Skeletal muscle tissue (tissue), 3 donors: ENCODE measurements at regions not wholly inside any gene's neighbourhood (a gene's known extent, or its start where the extent isn't known, plus 50 kb on each side); places are given as distances from the start of the nearest gene placed in this dataset.

Source experiments
- H3K27ac ChIP-seq: one replicate; pipeline ENCODE4 v1.7.0; 2013; ENCODE audit warnings: mild to moderate bottlenecking, low read depth, low read length, inconsistent platforms
- H3K27me3 ChIP-seq, 3 donors: one replicate each; pipeline ENCODE4 v1.7.0; 2013; ENCODE audit warnings: low read length in 3 of 3; ENCODE audit not compliant: control insufficient read depth in 3 of 3, insufficient read depth in 3 of 3
- H3K36me3 ChIP-seq, 3 donors: one replicate each; pipeline ENCODE4 v1.7.0; 2013; ENCODE audit warnings: low read length in 3 of 3; ENCODE audit not compliant: control insufficient read depth in 3 of 3, insufficient read depth in 3 of 3
- H3K4me1 ChIP-seq, 3 donors: one replicate each; pipeline ENCODE4 v1.7.0; 2013; ENCODE audit warnings: low read length in 3 of 3, mild to moderate bottlenecking in 3 of 3; ENCODE audit not compliant: control insufficient read depth in 3 of 3, insufficient read depth in 3 of 3
- H3K4me3 ChIP-seq, 3 donors: one replicate each; pipeline ENCODE4 v1.7.0; 2013; ENCODE audit warnings: low read length in 3 of 3
- H3K9ac ChIP-seq, 3 donors: one replicate each; pipeline ENCODE4 v1.7.0; 2013; ENCODE audit warnings: low read length in 3 of 3, mild to moderate bottlenecking in 3 of 3, moderate library complexity in 2 of 3, low read depth in 1 of 3
- H3K9me3 ChIP-seq, 3 donors: one replicate each; pipeline ENCODE4 v1.7.0; 2013; ENCODE audit warnings: low read length in 3 of 3; ENCODE audit not compliant: control insufficient read depth in 3 of 3
- donor health status: Osteomylitis.

DNA sequence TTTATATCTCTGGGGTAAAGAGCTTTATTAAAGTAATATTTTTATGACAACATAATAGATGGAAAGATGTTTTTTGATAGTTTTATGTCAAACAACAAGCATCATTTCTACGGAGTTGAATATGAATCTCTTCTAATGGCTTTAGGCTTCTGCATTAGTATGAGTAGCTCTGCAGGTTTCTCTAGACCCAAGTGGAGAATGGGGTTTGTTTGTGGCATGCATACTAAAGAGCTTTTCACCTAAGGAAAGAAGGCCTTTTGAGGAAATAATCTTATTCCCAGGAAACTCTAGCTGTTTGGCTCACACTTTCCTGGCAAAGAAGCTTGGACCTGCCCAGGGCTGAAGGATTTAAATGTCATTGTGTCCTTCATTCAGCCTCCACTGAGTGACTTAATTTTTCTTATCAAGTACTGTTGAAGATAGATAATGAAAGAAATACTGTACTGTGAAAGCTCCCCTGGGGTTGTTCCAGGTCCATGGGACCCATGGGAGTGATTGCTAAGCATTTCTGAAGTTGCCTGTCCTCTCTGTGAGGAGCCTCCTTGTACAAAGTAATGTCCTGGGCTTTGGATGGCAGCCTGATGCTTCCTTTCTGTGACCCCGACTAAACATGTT is 469.3 kb downstream of the LRIG3 start:
- Histone ChIP-seq H3K9ac (no peak overlapping the region), H3K36me3 (no peaks in the 10 kb centered on the region), H3K27ac (no peak overlapping the region), H3K27me3 (no peaks in the 10 kb centered on the region), H3K9me3 (no peaks in the 10 kb centered on the region), H3K4me3 (no peak overlapping the region), H3K4me1 (no peaks in the 10 kb centered on the region)

DNA sequence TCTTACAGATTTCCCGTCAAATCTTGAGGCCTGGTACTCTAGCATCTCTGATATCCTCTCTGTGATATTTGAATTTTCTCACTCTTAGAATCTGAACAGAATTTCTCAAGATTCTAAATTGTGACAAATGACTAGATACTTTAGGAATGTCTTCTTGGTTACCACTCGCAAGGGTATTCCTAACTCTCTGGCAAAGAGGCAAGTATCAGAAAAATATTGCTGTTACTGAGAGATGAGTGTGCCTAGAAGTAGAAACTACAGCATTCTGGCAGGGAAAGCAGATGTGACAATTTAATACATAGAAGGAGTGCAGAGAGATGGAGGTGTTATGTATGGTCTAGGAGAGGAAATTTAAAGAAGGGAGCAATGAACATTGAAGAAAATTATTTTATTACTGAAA is 467.8 kb downstream of the LRIG3 start:
- Histone ChIP-seq H3K9me3 (no peaks in the 10 kb centered on the region), H3K4me1 (no peaks in the 10 kb centered on the region), H3K9ac (no peak overlapping the region), H3K36me3 (no peaks in the 10 kb centered on the region), H3K4me3 (no peak overlapping the region), H3K27ac (no peak overlapping the region), H3K27me3 (no peaks in the 10 kb centered on the region)

DNA sequence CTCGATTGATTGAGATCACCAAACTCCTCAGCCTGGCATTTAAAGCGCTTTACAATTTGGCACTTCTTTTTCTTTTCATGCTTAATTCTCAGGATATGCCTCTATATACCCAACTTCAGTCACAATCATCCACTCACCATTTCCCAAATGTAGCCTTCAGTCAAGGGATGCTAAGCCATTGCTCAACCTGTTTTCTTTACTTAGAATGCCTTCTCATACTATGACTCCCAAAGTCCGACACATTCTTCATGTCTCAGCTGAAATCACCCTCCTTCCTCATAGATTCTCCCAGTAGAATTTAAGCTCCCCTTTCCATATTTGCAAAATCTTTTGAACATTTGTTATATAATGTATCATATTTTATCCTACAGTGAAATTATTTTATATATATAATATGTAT is 467.0 kb downstream of the LRIG3 start:
- H3K9me3 ChIP-seq, result no peaks in the 10 kb centered on the region
- H3K4me1 ChIP-seq, result no peaks in the 10 kb centered on the region
- no peak overlapping the region for H3K27ac ChIP-seq
- H3K27me3 ChIP-seq, result no peaks in the 10 kb centered on the region
- no peak overlapping the region for H3K4me3 ChIP-seq
- H3K36me3 ChIP-seq, result no peaks in the 10 kb centered on the region
- H3K9ac ChIP-seq, result no peak overlapping the region

DNA sequence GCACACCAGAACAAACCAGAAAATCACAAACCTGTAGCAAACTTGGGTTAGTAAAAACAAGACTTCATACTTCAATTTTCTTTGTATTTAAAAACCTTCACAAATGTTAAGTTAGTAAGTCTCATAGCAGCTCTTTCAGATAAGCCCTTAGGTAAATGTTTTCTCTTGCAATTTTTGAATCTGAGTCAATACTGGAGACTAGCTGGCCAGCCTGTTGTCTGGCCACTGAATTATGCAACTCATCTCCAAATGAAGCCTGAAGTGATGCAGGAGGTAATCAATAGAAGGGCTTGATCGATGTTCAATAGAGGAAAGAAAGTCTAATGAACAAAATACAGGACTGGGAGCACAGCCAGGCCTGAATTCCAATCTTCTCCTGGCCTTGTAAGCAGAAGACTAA is 465.2 kb downstream of the LRIG3 start:
- Histone ChIP-seq H3K9ac (no peak overlapping the region), H3K27ac (no peak overlapping the region), H3K36me3 (no peaks in the 10 kb centered on the region), H3K4me3 (no peak overlapping the region), H3K9me3 (no peaks in the 10 kb centered on the region), H3K27me3 (no peaks in the 10 kb centered on the region), H3K4me1 (no peaks in the 10 kb centered on the region)

DNA sequence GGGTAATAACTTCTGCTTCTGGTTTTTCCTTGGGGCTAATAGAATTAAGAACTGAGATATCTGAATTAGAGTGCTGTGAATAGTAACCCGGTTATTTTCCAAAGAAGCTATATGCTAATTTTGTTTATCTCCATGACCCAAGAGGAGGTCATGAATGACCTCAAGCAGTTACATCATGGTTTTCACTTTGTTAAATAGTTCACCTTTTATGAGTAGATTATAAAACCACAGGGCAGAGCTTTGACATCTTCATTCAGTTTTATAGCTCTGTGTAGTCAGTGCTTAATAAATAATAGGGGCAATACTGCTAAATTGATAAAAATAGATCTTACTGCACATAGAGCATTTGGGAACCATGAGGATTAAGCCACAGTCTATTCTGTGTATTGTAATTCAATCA is 462.2 kb downstream of the LRIG3 start:
- Histone ChIP-seq H3K27me3 (no peaks in the 10 kb centered on the region), H3K4me3 (no peak overlapping the region), H3K27ac (no peak overlapping the region), H3K36me3 (no peaks in the 10 kb centered on the region), H3K4me1 (no peaks in the 10 kb centered on the region), H3K9ac (no peak overlapping the region), H3K9me3 (no peaks in the 10 kb centered on the region)

DNA sequence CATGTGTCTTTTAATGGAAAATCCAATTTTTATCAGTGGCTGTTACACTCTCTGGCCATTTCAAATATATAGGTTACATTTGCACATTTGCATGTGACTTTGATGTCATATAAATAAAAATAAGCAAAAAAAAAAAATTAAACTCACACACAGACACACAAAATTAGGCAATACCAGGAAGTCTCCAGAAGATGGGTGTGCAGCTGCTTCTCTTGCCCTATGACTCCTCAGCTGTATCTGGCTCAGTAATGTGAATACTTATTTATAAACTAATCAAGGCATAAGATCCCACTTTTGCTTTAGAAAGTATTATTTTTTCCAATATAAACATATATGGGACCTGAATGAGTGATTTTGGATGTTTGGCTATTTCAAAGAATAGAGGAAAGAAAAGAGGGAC is 461.1 kb downstream of the LRIG3 start:
- H3K9me3 ChIP-seq, result no peaks in the 10 kb centered on the region
- H3K27ac ChIP-seq, result no peak overlapping the region
- no peaks in the 10 kb centered on the region for H3K4me1 ChIP-seq
- no peak overlapping the region for H3K9ac ChIP-seq
- no peak overlapping the region for H3K4me3 ChIP-seq
- no peaks in the 10 kb centered on the region for H3K36me3 ChIP-seq
- no peaks in the 10 kb centered on the region for H3K27me3 ChIP-seq

DNA sequence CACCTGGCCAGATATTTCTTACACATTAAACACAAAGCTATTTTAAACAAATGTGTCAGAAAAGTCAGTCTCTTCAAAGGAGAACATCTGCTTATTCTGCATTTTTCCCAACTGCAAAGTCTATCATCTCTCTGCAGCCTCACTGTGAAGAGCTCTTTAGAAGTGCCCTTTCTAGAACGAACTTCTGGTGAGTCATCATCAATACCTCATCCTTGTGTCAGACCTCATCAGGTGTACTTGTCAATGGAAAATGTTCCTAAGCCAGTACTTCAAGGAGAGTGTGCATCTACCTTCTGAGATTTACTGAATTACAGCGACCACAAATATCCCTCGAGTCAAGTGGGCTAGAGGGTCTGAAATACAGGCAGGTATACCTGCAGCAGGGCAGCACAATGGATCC is 457.3 kb downstream of the LRIG3 start:
- Histone ChIP-seq H3K4me3 (no peak overlapping the region), H3K27ac (no peak overlapping the region), H3K4me1 (no peaks in the 10 kb centered on the region), H3K36me3 (no peaks in the 10 kb centered on the region), H3K27me3 (no peaks in the 10 kb centered on the region), H3K9me3 (no peaks in the 10 kb centered on the region), H3K9ac (no peak overlapping the region)

DNA sequence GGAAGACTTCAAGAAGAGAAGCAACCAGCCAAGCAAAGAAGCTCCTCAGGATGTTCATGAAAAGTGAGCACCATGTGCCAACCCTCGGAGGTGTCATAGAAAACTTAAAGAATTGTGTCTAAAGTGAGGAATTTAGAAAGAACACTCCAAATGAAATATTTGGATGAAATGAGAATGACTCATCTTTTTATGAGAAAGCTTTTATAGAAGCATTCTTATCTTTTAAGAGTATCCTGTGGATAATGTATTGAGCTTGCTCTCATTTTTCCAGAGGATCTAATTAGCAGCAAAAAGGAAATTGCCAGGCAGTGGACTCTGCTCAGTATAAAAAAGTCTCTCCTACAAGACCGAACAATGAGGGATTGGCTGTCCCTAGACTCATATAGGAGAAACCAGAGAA is 454.9 kb downstream of the LRIG3 start:
- H3K9me3 ChIP-seq, result no peaks in the 10 kb centered on the region
- H3K36me3 ChIP-seq, result no peaks in the 10 kb centered on the region
- no peak overlapping the region for H3K9ac ChIP-seq
- H3K4me3 ChIP-seq, result no peak overlapping the region
- H3K27ac ChIP-seq, result no peak overlapping the region
- no peaks in the 10 kb centered on the region for H3K27me3 ChIP-seq
- no peaks in the 10 kb centered on the region for H3K4me1 ChIP-seq

DNA sequence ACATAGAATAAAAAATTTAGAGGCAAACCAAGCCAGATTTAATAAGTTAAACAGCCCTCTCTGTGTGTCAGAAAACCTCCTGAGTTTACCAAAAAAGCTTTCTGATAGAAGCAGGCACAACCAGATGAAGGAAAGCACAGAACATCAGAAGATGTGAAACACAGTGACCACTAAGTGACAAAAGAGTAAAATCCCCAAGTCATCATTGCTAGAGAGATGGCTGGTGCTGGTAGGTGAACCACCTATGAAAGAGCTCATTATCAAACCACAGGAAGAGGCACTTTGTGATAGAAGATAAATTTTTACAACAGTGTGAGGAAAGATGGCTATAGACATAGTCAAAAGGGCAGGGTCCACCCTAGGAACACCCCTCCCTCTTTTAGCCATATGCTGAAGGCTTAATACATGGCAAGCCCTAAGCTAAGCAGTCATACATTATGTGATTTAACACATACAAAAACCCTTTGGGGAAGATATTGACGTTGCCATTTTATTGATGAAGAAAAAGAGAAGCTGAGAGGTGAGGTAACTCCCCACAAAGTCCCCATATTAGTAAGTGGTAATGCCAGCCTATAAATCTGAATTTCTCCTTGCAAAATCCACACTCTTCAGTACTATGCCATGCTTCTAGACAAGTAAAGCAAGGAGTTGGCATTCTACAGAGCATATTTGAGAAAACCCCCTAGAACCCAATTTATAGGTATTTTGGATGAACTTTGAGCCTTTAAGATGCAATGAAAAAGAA is 449.9 kb downstream of the LRIG3 start:
- Histone ChIP-seq H3K4me3 (no peak overlapping the region), H3K9ac (no peak overlapping the region), H3K36me3 (no peaks in the 10 kb centered on the region), H3K27me3 (no peaks in the 10 kb centered on the region), H3K4me1 (no peaks in the 10 kb centered on the region), H3K27ac (no peak overlapping the region), H3K9me3 (no peaks in the 10 kb centered on the region)

DNA sequence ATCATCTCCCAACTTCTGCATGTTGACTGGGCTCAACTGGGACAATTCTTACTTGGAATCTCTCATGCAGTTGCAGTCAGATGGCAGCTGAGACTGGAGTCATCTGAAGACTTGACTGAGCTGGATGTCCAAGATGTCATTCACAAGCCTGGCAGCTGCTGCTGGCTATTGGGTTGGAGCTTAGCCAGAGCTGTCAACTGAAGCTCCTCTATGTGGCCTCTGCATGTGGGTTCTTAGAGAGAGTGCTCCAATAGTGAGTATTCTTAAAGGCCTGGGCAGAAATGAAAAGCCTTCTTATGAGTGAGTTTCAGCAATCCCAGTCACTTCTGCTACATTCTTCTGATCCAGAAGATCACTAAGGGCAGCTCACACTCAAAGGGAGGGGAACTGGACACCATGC is 440.9 kb downstream of the LRIG3 start:
- H3K27me3 ChIP-seq, result no peaks in the 10 kb centered on the region
- no peaks in the 10 kb centered on the region for H3K4me1 ChIP-seq
- H3K9me3 ChIP-seq, result no peaks in the 10 kb centered on the region
- no peak overlapping the region for H3K27ac ChIP-seq
- H3K9ac ChIP-seq, result no peak overlapping the region
- no peak overlapping the region for H3K4me3 ChIP-seq
- H3K36me3 ChIP-seq, result no peaks in the 10 kb centered on the region
